Smooth muscle cell (in vitro differentiated cells): ENCODE measurements at regions not wholly inside any gene's neighbourhood (a gene's known extent, or its start where the extent isn't known, plus 50 kb on each side); places are given as distances from the start of the nearest gene placed in this dataset.

Experiments used
- DNase-seq: peaks from one replicate; lab custom pipeline; 2025; ENCODE audit not compliant: unreplicated experiment; lab: John Stamatoyannopoulos, UW
- H2AFZ ChIP-seq: fragments of 200-600 bp; sonication (generic); 2 replicates; pipeline ENCODE4 v1.6.0; 2016; ENCODE audit warnings: antibody characterized with exemption, low read depth, mild to moderate bottlenecking
- H3F3A ChIP-seq: fragments of 200-600 bp; sonication (generic); 2 replicates; pipeline ENCODE4 v1.6.0; 2017; ENCODE audit warnings: antibody characterized with exemption, low read depth
- H3K27ac ChIP-seq: fragments of 200-600 bp; sonication (generic); 2 replicates; pipeline ENCODE4 v1.5.1; 2016; ENCODE audit warnings: low read depth, mild to moderate bottlenecking
- H3K27me3 ChIP-seq: fragments of 200-600 bp; sonication (generic); 2 replicates; pipeline ENCODE4 v1.6.1; 2016; ENCODE audit warnings: low read depth, mild to moderate bottlenecking
- H3K36me3 ChIP-seq: fragments of 200-600 bp; sonication (generic); 2 replicates; pipeline ENCODE4 v1.5.1; 2016; ENCODE audit warnings: low read depth
- H3K4me1 ChIP-seq: fragments of 200-600 bp; sonication (generic); 2 replicates; pipeline ENCODE4 v1.5.1; 2016; ENCODE audit warnings: low read depth
- H3K4me2 ChIP-seq: fragments of 200-600 bp; sonication (generic); 2 replicates; pipeline ENCODE4 v1.6.0; 2016; ENCODE audit warnings: mild to moderate bottlenecking
- H3K4me3 ChIP-seq: fragments of 200-600 bp; sonication (generic); 2 replicates; pipeline ENCODE4 v1.5.1; 2016; ENCODE audit warnings: mild to moderate bottlenecking
- H3K79me2 ChIP-seq: fragments of 200-600 bp; sonication (generic); 2 replicates; pipeline ENCODE4 v1.6.0; 2016; ENCODE audit warnings: low read depth, mild to moderate bottlenecking
- H3K9ac ChIP-seq: fragments of 200-600 bp; sonication (generic); 2 replicates; pipeline ENCODE4 v1.6.0; 2016; ENCODE audit warnings: low read depth
- H3K9me3 ChIP-seq: fragments of 200-600 bp; sonication (generic); replicated peaks from 2 replicates; pipeline ENCODE4 v1.5.1; 2016; ENCODE audit warnings: low read depth
- H4K20me1 ChIP-seq: fragments of 200-600 bp; sonication (generic); 2 replicates; pipeline ENCODE4 v1.6.0; 2016; ENCODE audit warnings: low read depth
- CTCF ChIP-seq: fragments of 200-600 bp; sonication (generic); IDR thresholded peaks from 2 replicates; pipeline ENCODE4 v1.5.1; 2017; ENCODE audit warnings: borderline replicate concordance, mild to moderate bottlenecking, antibody characterized with exemption; ENCODE audit not compliant: insufficient read depth, poor library complexity, severe bottlenecking
- WGBS: methylation state at CpG from one replicate; pipeline ENCODE4 v1.1.7; 2016; ENCODE audit warnings: low lambda C conversion rate; 5-methylcytosine and 5-hydroxymethylcytosine counted together

GRCh38 chr13:56659041-56659471, 481.7 kb upstream of the PRR20A start:
- no peak overlapping the region for H3K4me2 ChIP-seq
- no peak overlapping the region for H3K9ac ChIP-seq
- no peaks in the 10 kb centered on the region for H3K27me3 ChIP-seq
- H3K36me3 ChIP-seq: no peaks in the 10 kb centered on the region
- no peak overlapping the region for H3K27ac ChIP-seq
- H3K9me3 ChIP-seq: no peaks in the 10 kb centered on the region
- H2AFZ ChIP-seq: no peak overlapping the region
- no peak for DNase-seq
- no peaks in the 10 kb centered on the region for H4K20me1 ChIP-seq
- no peak for TF ChIP-seq CTCF
- H3K4me3 ChIP-seq: no peak overlapping the region
- H3K79me2 ChIP-seq: no peaks in the 10 kb centered on the region
- H3K4me1 ChIP-seq: no peaks in the 10 kb centered on the region
- WGBS: 94% methylated on average over 22 of the region's 23 CpGs
- H3F3A ChIP-seq: no peaks in the 10 kb centered on the region

- no peaks in the 10 kb centered on the region for H3K4me1 ChIP-seq
- H3K4me2 ChIP-seq: no peak overlapping the region
- H3K27ac ChIP-seq: no peak overlapping the region
- H3K9ac ChIP-seq: no peak overlapping the region
- H3K9me3 ChIP-seq: no peaks in the 10 kb centered on the region
- H3F3A ChIP-seq: no peaks in the 10 kb centered on the region
- TF ChIP-seq CTCF: no peak
- H3K79me2 ChIP-seq: no peaks in the 10 kb centered on the region
- H3K4me3 ChIP-seq: no peak overlapping the region
- WGBS: 72% methylated on average over 2 of the region's 2 CpGs
- no peaks in the 10 kb centered on the region for H3K36me3 ChIP-seq
- H2AFZ ChIP-seq: no peak overlapping the region
- DNase-seq: no peak
- H3K27me3 ChIP-seq: no peaks in the 10 kb centered on the region
- no peaks in the 10 kb centered on the region for H4K20me1 ChIP-seq
Observed at GRCh38 chr13:56670563-56670962, 470.2 kb upstream of the PRR20A start.

GRCh38 chr13:56681404-56681803, 459.3 kb upstream of the PRR20A start:
- no peak for DNase-seq
- no peaks in the 10 kb centered on the region for H3K79me2 ChIP-seq
- no peaks in the 10 kb centered on the region for H3K27me3 ChIP-seq
- peaks cover 5% of the 10 kb centered on the region for H3K36me3 ChIP-seq
- no peak for TF ChIP-seq CTCF
- H3K4me2 ChIP-seq: no peak overlapping the region
- H2AFZ ChIP-seq: no peak overlapping the region
- H3K9ac ChIP-seq: no peak overlapping the region
- WGBS: 73% methylated on average over 1 of the region's 1 CpG
- H3F3A ChIP-seq: no peaks in the 10 kb centered on the region
- H3K4me3 ChIP-seq: no peak overlapping the region
- H3K27ac ChIP-seq: no peak overlapping the region
- no peaks in the 10 kb centered on the region for H3K9me3 ChIP-seq
- H4K20me1 ChIP-seq: no peaks in the 10 kb centered on the region
- no peaks in the 10 kb centered on the region for H3K4me1 ChIP-seq

GRCh38 chr13:56687131-56687530, 453.6 kb upstream of the PRR20A start:
- no peak for DNase-seq
- Histone ChIP-seq H4K20me1 (no peaks in the 10 kb centered on the region), H3K9ac (no peak overlapping the region), H3F3A (no peaks in the 10 kb centered on the region), H3K36me3 (no peaks in the 10 kb centered on the region), H3K9me3 (no peaks in the 10 kb centered on the region), H3K4me1 (no peaks in the 10 kb centered on the region), H3K4me3 (no peak overlapping the region), H3K27me3 (no peaks in the 10 kb centered on the region), H3K4me2 (no peak overlapping the region), H3K27ac (no peak overlapping the region), H2AFZ (no peak overlapping the region), H3K79me2 (no peaks in the 10 kb centered on the region)
- WGBS: 91% methylated on average over 1 of the region's 1 CpG
- no peak for TF ChIP-seq CTCF
